ENCODE measurements at regions not wholly inside any gene's neighbourhood (a gene's known extent, or its start where the extent isn't known, plus 50 kb on each side); places are given as distances from the start of the nearest gene placed in this dataset. TPM values are rescaled to one million over a fixed set of nuclear protein-coding genes. Genes with fewer than 3 reads are reported as not detected.

GRCh38 chr14:62629176-62629725 is 416.0 kb downstream of the KCNH5 start:
- DNase-seq (ENCODE audit: low read depth): no peak
- no peak overlapping the region for H3K4me3 ChIP-seq (ENCODE audit: low read depth, low read length)
- TF ChIP-seq CTCF (IDR thresholded peaks at IDR 0.05; ENCODE audit: insufficient read depth, low read depth, low read length): no peak

GRCh38 chr14:62631176-62631575 is 414.1 kb downstream of the KCNH5 start:
- DNase-seq (ENCODE audit: low read depth): no peak
- H3K4me3 ChIP-seq (ENCODE audit: low read depth, low read length): no peak overlapping the region
- no peak for TF ChIP-seq CTCF (IDR thresholded peaks at IDR 0.05; ENCODE audit: insufficient read depth, low read depth, low read length)

GRCh38 chr14:62632771-62633170 is 412.5 kb downstream of the KCNH5 start:
- TF ChIP-seq CTCF (IDR thresholded peaks at IDR 0.05; ENCODE audit: insufficient read depth, low read depth, low read length): no peak
- no peak for DNase-seq (ENCODE audit: low read depth)
- no peak overlapping the region for H3K4me3 ChIP-seq (ENCODE audit: low read depth, low read length)

GRCh38 chr14:62645649-62646048 is 399.6 kb downstream of the KCNH5 start:
- peak; percentile 42 for DNase-seq (ENCODE audit: low read depth)
- no peak overlapping the region for H3K4me3 ChIP-seq (ENCODE audit: low read depth, low read length)
- TF ChIP-seq CTCF (IDR thresholded peaks at IDR 0.05; ENCODE audit: insufficient read depth, low read depth, low read length): no peak

Small RNAs in the stretch of these regions (small RNA-seq; reads per million reads assigned to genes)
- not detected for gene AL389895.1

All from fibroblast of villous mesenchyme (primary cell).